WERI-Rb-1 (cell line): ENCODE measurements at regions not wholly inside any gene's neighbourhood (a gene's known extent, or its start where the extent isn't known, plus 50 kb on each side); places are given as distances from the start of the nearest gene placed in this dataset.

Experiments used
- DNase-seq: peaks from one replicate; pipeline ENCODE4 v3.0.0-alpha.2; 2020
- H3K27ac ChIP-seq: fragments of 250-450 bp; sonication (Bioruptor Pico); 2 replicates; pipeline ENCODE4 v1.5.1; 2020; ENCODE audit warnings: mild to moderate bottlenecking, moderate library complexity
- H3K27me3 ChIP-seq: fragments of 250-450 bp; sonication (Bioruptor Pico); 2 replicates; pipeline ENCODE4 v1.5.1; 2021; ENCODE audit warnings: mild to moderate bottlenecking, low read depth, moderate library complexity; ENCODE audit not compliant: insufficient read depth, severe bottlenecking
- H3K36me3 ChIP-seq: fragments of 250-450 bp; sonication (Bioruptor Pico); 2 replicates; pipeline ENCODE4 v1.5.1; 2020; ENCODE audit warnings: mild to moderate bottlenecking, moderate library complexity
- H3K4me3 ChIP-seq: 2 replicates; pipeline ENCODE4 v1.5.1; 2011; ENCODE audit warnings: low read depth, mild to moderate bottlenecking, control low read depth, low read length
- H3K9me3 ChIP-seq: fragments of 250-450 bp; sonication (Bioruptor Pico); 2 replicates; pipeline ENCODE4 v1.5.1; 2021; ENCODE audit warnings: mild to moderate bottlenecking, moderate library complexity; ENCODE audit not compliant: severe bottlenecking
- CTCF ChIP-seq: IDR thresholded peaks from 2 replicates; pipeline ENCODE4 v1.5.1; 2011; ENCODE audit warnings: low read depth, mild to moderate bottlenecking, control low read depth, inconsistent platforms, low read length

- Histone ChIP-seq H3K27ac (no peak overlapping the region), H3K4me3 (no peak overlapping the region), H3K27me3 (no peaks in the 10 kb centered on the region), H3K36me3 (no peaks in the 10 kb centered on the region), H3K9me3 (no peaks in the 10 kb centered on the region)
- TF ChIP-seq CTCF: no peak
- DNase-seq: no peak
These were observed 467.4 kb upstream of the CITED2 start for GRCh38 chr6:139841794-139842215.

GRCh38 chr6:139839506-139840156 is 465.2 kb upstream of the CITED2 start:
- Histone ChIP-seq H3K4me3 (no peak overlapping the region), H3K27ac (no peak overlapping the region), H3K27me3 (no peaks in the 10 kb centered on the region), H3K9me3 (no peaks in the 10 kb centered on the region), H3K36me3 (no peaks in the 10 kb centered on the region)
- no peak for TF ChIP-seq CTCF
- DNase-seq: no peak

- Histone ChIP-seq H3K36me3 (no peaks in the 10 kb centered on the region), H3K27me3 (no peaks in the 10 kb centered on the region), H3K4me3 (no peak overlapping the region), H3K9me3 (no peaks in the 10 kb centered on the region), H3K27ac (no peak overlapping the region)
- no peak for TF ChIP-seq CTCF
- no peak for DNase-seq
These were observed 459.8 kb upstream of the CITED2 start for GRCh38 chr6:139834232-139834631.

- H3K27me3 ChIP-seq: no peaks in the 10 kb centered on the region
- H3K4me3 ChIP-seq: no peak overlapping the region
- no peaks in the 10 kb centered on the region for H3K9me3 ChIP-seq
- H3K27ac ChIP-seq: no peak overlapping the region
- no peak for DNase-seq
- no peak for TF ChIP-seq CTCF
- no peaks in the 10 kb centered on the region for H3K36me3 ChIP-seq
These were observed 459.1 kb upstream of the CITED2 start for GRCh38 chr6:139833592-139833991.

- no peak for TF ChIP-seq CTCF
- no peaks in the 10 kb centered on the region for H3K36me3 ChIP-seq
- no peaks in the 10 kb centered on the region for H3K27me3 ChIP-seq
- H3K9me3 ChIP-seq: no peaks in the 10 kb centered on the region
- H3K27ac ChIP-seq: no peak overlapping the region
- no peak overlapping the region for H3K4me3 ChIP-seq
- DNase-seq: no peak
These were observed 458.3 kb upstream of the CITED2 start for GRCh38 chr6:139832493-139833305.
